ENCODE measurements at regions not wholly inside any gene's neighbourhood (a gene's known extent, or its start where the extent isn't known, plus 50 kb on each side); places are given as distances from the start of the nearest gene placed in this dataset.

DNA sequence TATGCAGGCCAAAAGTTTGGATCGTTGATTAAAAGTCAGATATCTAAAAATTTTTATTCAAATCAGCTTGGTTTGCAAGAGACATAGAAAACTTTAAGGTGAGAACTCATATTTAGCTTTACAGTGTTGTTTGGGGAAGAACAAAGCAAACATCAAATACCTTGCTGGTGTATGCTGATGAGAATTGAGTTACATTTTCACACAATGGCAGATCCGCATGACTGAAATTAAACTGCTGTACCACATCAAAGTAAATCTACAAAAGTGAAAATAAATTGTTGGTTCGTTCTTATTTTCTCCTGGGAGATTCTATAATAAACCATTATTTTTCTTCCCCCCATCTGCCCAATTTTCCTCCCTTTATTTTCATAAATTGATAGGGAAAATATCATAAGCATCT lies 198.2 kb upstream of the PCSK5 start:
- H3K4me3 ChIP-seq (ENCODE audit: low read depth, low read length) = no peak overlapping the region
- no peak for DNase-seq (ENCODE audit: low read depth, low spot score)
- TF ChIP-seq CTCF (IDR thresholded peaks at IDR 0.05; ENCODE audit: low read depth, low read length) = no peak
- in situ Hi-C loops (cut with HindIII; ENCODE audit: low sequenced_read_pairs) = no loop called here

GRCh38 chr9:75695921-75696320 lies 194.6 kb upstream of the PCSK5 start:
- in situ Hi-C loops (cut with HindIII; ENCODE audit: low sequenced_read_pairs) = no loop called here
- TF ChIP-seq CTCF (IDR thresholded peaks at IDR 0.05; ENCODE audit: low read depth, low read length) = no peak
- no peak for DNase-seq (ENCODE audit: low read depth, low spot score)
- no peak overlapping the region for H3K4me3 ChIP-seq (ENCODE audit: low read depth, low read length)

- DNase-seq (ENCODE audit: low read depth, low spot score) = no peak
- no peak for TF ChIP-seq CTCF (IDR thresholded peaks at IDR 0.05; ENCODE audit: low read depth, low read length)
- in situ Hi-C loops (cut with HindIII; ENCODE audit: low sequenced_read_pairs) = no loop called here
- no peak overlapping the region for H3K4me3 ChIP-seq (ENCODE audit: low read depth, low read length)
Measured at GRCh38 chr9:75699017-75699416, 191.5 kb upstream of the PCSK5 start.

DNA sequence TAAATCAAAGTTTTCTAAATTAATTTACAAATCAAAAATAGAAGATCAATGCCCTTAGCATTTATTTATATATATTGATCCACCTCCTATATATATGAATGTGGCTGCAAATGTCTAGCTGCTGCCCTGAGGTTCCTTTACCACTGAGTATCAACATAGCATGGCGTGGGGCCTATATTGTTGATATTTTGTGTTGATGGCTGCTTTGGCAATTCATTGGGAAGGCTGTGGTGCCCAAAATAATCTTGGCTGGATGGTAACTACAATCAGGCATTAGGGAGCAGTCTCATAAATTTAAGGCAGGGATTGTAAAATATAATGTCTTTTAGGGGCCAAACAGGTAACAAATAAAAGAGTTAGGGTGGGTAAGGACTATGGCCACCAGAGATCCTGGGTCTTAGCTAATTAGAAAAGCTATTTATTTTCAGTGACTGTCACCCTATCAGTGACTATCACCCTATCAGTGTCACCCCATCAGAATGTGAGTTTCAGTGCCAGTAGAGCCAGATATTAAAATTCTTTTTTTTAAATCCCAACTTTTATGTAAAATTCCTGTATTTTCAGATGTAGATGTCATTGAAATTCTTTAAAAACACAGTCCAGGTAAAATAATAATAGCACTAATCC lies 190.7 kb upstream of the PCSK5 start:
- in situ Hi-C loops (cut with HindIII; ENCODE audit: low sequenced_read_pairs) = no loop called here
- no peak for DNase-seq (ENCODE audit: low read depth, low spot score)
- H3K4me3 ChIP-seq (ENCODE audit: low read depth, low read length) = no peak overlapping the region
- TF ChIP-seq CTCF (IDR thresholded peaks at IDR 0.05; ENCODE audit: low read depth, low read length) = no peak

DNA sequence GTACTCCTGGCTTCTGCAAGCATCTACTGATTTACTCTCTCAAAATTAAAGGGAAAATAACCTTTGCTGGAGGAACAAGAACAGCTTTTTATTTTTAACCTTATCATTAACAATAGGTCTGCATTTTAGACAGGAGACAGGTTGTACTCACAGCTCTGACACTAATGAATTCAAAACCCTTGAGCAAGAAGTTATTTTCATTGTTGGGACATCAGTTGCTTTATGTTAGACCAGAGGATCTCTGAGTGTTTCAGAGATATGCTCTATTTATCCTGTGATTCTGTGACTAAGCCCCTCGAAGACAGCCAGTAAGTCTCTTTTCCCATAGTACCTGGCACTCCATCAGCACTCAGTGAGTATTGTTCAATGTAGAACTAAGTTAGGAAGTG lies 190.2 kb upstream of the PCSK5 start:
- in situ Hi-C loops (cut with HindIII; ENCODE audit: low sequenced_read_pairs) = no loop called here
- TF ChIP-seq CTCF (IDR thresholded peaks at IDR 0.05; ENCODE audit: low read depth, low read length) = no peak
- H3K4me3 ChIP-seq (ENCODE audit: low read depth, low read length) = no peak overlapping the region
- DNase-seq (ENCODE audit: low read depth, low spot score) = no peak

DNA sequence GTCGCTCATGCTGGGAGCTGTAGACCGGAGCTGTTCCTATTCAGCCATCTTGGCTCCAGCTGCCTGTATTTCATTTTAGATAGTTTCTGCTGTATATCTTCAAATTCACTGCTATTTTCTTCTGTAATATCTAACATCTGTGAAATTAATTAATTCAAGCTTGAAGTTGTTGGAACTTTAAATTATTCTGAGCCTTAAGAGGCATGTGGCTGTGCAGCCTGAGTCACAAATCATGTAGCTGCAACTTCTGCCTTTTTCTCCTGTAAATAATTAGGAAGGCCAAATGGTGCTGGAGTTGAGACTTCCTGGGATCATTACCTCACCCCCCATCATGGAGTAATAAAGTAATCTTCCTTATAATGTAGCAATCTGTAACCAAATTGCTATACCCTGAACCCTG lies 183.3 kb upstream of the PCSK5 start:
- no peak overlapping the region for H3K4me3 ChIP-seq (ENCODE audit: low read depth, low read length)
- no peak for DNase-seq (ENCODE audit: low read depth, low spot score)
- no peak for TF ChIP-seq CTCF (IDR thresholded peaks at IDR 0.05; ENCODE audit: low read depth, low read length)
- in situ Hi-C loops (cut with HindIII; ENCODE audit: low sequenced_read_pairs) = no loop called here

DNA sequence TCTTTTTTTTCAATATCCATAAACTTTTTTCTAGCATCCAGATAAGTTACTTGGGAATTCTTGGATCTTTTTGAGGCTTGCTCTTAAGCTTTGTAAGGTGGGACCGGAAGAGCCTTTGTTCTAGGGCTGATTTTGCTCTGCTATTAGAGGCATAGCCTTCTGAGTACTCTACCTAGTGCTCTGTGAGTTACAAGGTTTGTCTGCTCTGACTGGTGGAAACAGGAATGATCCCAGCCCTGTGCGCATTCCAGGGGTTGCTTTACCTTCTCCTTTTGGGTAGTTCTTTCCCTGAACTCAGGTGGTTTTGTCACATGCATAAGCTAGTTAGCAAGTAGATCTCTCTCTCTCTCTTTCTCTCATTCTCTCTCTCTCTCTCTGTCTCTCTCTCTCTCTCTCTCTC lies 180.8 kb upstream of the PCSK5 start:
- TF ChIP-seq CTCF (IDR thresholded peaks at IDR 0.05; ENCODE audit: low read depth, low read length) = no peak
- no peak overlapping the region for H3K4me3 ChIP-seq (ENCODE audit: low read depth, low read length)
- in situ Hi-C loops (cut with HindIII; ENCODE audit: low sequenced_read_pairs) = no loop called here
- DNase-seq (ENCODE audit: low read depth, low spot score) = no peak
